Activated CD4-positive, alpha-beta T cell treated with anti-CD3 and anti-CD28 coated beads, Interleukin-2, amount 10 ng/mL, durations not matched to agents 24 days and 14 days (primary cell): ENCODE measurements at regions not wholly inside any gene's neighbourhood (a gene's known extent, or its start where the extent isn't known, plus 50 kb on each side); places are given as distances from the start of the nearest gene placed in this dataset.

ENCODE experiments used
- DNase-seq: peaks from one replicate; pipeline ENCODE4 v3.0.0; 2022
- H3K27ac Mint-ChIP-seq: one replicate; pipeline ENCODE4 v1.8.0; 2022; ENCODE audit warnings: mild to moderate bottlenecking, mixed read lengths
- H3K27me3 Mint-ChIP-seq: one replicate; pipeline ENCODE4 v1.8.0; 2022; ENCODE audit warnings: mixed read lengths
- H3K36me3 Mint-ChIP-seq: one replicate; pipeline ENCODE4 v1.8.0; 2022; ENCODE audit warnings: low read depth, mild to moderate bottlenecking, mixed read lengths
- H3K4me1 Mint-ChIP-seq: one replicate; pipeline ENCODE4 v1.8.0; 2021; ENCODE audit warnings: mixed read lengths
- H3K4me3 Mint-ChIP-seq: one replicate; pipeline ENCODE4 v1.8.0; 2022; ENCODE audit warnings: mild to moderate bottlenecking, moderate library complexity, mixed read lengths
- H3K9me3 Mint-ChIP-seq: one replicate; pipeline ENCODE4 v1.8.0; 2021; ENCODE audit warnings: mixed read lengths
- intact Hi-C: fragments of 100-400 bp; cut with micrococcal nuclease; formaldehyde crosslinking; loops from one replicate; pipeline ENCODE4 v1.15.1; 2023

GRCh38 chr5:173764332-173765028 is 123.7 kb upstream of the CPEB4 start:
- intact Hi-C loops = no loop called here
- H3K4me1 Mint-ChIP-seq = no peaks in the 10 kb centered on the region
- no peak for DNase-seq
- H3K27ac Mint-ChIP-seq = no peak overlapping the region
- no peak overlapping the region for H3K4me3 Mint-ChIP-seq
- H3K27me3 Mint-ChIP-seq = peaks cover 3% of the 10 kb centered on the region
- H3K9me3 Mint-ChIP-seq = no peaks in the 10 kb centered on the region
- H3K36me3 Mint-ChIP-seq = no peaks in the 10 kb centered on the region

DNA sequence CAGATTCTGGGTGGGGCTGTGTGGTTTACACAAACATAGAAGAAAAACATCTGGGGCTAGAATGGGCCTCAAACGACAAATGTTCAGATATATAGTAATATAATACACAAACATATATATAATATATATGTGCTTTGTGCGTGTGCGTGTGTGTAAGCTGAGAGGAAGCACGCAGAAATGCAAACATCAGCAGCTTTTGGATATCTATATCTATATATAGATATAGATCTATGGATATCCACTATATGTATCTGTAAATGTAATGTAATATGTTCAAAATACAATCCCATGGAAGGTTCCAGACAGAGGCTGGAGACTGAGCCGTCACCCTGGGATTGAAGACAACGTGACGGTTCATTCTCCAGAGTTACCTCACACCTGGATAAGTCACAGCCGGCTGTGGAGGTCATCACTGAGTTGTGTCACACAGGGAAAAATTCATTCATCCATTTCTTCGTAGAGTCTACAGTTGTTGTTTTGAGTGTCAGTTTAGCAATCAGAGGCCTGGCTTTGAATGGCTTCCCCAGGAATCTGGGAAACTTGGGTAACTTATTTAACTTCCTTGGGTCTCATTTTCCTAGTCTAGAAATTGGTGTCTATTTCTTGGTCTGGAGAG is 123.0 kb upstream of the CPEB4 start:
- no peaks in the 10 kb centered on the region for H3K9me3 Mint-ChIP-seq
- H3K4me3 Mint-ChIP-seq = no peak overlapping the region
- H3K36me3 Mint-ChIP-seq = no peaks in the 10 kb centered on the region
- no peak overlapping the region for H3K27ac Mint-ChIP-seq
- peaks cover 3% of the 10 kb centered on the region for H3K27me3 Mint-ChIP-seq
- intact Hi-C loops = no loop called here
- DNase-seq = no peak
- H3K4me1 Mint-ChIP-seq = no peaks in the 10 kb centered on the region

DNA sequence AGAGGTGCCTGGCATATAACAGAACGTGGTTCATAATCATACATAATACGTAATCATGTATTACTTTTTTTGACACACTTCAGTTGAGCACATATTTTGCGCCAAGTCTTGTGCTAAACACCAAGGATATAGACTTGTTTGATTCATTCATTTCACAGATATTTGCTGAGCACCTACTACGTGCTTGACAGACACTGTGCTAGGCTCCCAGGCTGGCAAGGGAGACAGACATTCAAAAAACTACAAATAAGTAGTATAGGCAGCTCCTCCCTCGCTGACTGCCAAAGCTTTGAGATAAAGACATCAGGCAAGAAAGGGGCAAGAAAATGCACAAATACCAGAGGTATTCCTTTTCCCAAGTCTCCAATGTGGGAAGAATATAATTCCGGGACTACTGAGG is 122.5 kb upstream of the CPEB4 start:
- Mint-ChIP-seq H3K4me1 (no peaks in the 10 kb centered on the region), H3K27ac (no peak overlapping the region), H3K4me3 (no peak overlapping the region), H3K36me3 (no peaks in the 10 kb centered on the region), H3K9me3 (no peaks in the 10 kb centered on the region), H3K27me3 (peaks cover 3% of the 10 kb centered on the region)
- intact Hi-C loops = no loop called here
- no peak for DNase-seq

- H3K36me3 Mint-ChIP-seq = no peaks in the 10 kb centered on the region
- no peaks in the 10 kb centered on the region for H3K9me3 Mint-ChIP-seq
- H3K27me3 Mint-ChIP-seq = no peaks in the 10 kb centered on the region
- H3K4me3 Mint-ChIP-seq = no peak overlapping the region
- no peak overlapping the region for H3K27ac Mint-ChIP-seq
- intact Hi-C loops = no loop called here
- no peaks in the 10 kb centered on the region for H3K4me1 Mint-ChIP-seq
- DNase-seq = no peak
Measured at GRCh38 chr5:173767574-173768266, 120.4 kb upstream of the CPEB4 start.

DNA sequence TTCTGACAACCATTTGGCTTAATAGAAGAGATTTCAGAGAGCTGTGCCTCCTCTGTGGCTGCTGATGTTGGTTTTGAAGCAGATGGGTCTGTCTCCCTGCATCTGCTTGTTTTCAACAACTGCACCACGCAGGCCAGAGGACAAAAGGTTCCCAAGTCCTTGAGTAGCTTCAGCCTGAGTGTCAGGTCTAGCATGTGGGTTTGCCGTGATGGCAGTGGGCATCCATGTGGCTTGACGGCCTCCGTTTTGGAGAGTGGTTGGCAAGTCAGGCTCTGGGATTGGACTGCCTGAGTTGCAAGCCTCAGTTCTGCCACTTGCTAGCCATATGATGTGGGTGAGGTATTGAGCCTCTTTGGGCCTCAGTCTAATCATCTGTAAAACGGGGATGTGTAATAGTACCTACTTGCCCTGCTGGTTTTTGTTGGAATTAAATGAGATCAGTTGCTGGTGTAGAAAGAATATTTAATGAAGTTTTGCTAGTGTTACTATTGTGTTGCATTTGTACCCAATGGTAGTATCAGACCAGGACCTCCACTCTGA is 119.8 kb upstream of the CPEB4 start:
- Mint-ChIP-seq H3K4me3 (no peak overlapping the region), H3K9me3 (no peaks in the 10 kb centered on the region), H3K27me3 (no peaks in the 10 kb centered on the region), H3K4me1 (no peaks in the 10 kb centered on the region), H3K27ac (no peak overlapping the region), H3K36me3 (no peaks in the 10 kb centered on the region)
- intact Hi-C loops = no loop called here
- no peak for DNase-seq

- Mint-ChIP-seq H3K27ac (no peak overlapping the region), H3K27me3 (no peaks in the 10 kb centered on the region), H3K9me3 (no peaks in the 10 kb centered on the region)
Measured at GRCh38 chr5:173768891-173769290, 119.3 kb upstream of the CPEB4 start.

DNA sequence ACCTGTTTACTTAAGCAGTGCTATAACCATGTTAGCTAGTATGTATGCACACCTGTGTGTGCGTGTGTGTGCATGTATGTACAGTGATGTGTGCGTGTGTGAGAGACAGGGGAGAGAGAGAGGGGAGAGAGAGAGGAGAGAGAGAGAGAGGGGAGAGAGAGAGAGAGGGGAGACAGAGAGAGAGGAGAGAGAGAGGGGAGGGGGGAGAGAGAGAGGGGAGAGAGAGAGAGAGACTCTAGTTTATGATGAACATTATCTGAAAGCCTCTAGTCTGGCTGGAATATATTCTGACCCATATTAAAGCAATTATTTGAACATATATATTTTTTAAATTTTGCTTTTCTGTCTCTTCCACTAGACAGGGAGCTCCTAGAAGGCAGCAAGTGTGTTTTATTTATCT is 117.5 kb upstream of the CPEB4 start:
- intact Hi-C loops = no loop called here
- DNase-seq = no peak
- Mint-ChIP-seq H3K27me3 (peaks cover 4% of the 10 kb centered on the region), H3K27ac (no peak overlapping the region), H3K4me1 (no peaks in the 10 kb centered on the region), H3K4me3 (no peak overlapping the region), H3K36me3 (no peaks in the 10 kb centered on the region), H3K9me3 (no peaks in the 10 kb centered on the region)

More at GRCh38 chr5:173768891-173769290, 119.3 kb upstream of the CPEB4 start:
- Mint-ChIP-seq H3K4me1 (no peaks in the 10 kb centered on the region), H3K4me3 (no peak overlapping the region), H3K36me3 (no peaks in the 10 kb centered on the region)
- intact Hi-C loops = no loop called here
- DNase-seq = no peak

GRCh38 chr5:173771121-173771724 is 116.9 kb upstream of the CPEB4 start:
- Mint-ChIP-seq H3K27ac (no peak overlapping the region), H3K9me3 (no peaks in the 10 kb centered on the region), H3K36me3 (no peaks in the 10 kb centered on the region), H3K4me3 (no peak overlapping the region), H3K27me3 (peaks cover 4% of the 10 kb centered on the region), H3K4me1 (no peaks in the 10 kb centered on the region)
- no peak for DNase-seq
- intact Hi-C loops = no loop called here

DNA sequence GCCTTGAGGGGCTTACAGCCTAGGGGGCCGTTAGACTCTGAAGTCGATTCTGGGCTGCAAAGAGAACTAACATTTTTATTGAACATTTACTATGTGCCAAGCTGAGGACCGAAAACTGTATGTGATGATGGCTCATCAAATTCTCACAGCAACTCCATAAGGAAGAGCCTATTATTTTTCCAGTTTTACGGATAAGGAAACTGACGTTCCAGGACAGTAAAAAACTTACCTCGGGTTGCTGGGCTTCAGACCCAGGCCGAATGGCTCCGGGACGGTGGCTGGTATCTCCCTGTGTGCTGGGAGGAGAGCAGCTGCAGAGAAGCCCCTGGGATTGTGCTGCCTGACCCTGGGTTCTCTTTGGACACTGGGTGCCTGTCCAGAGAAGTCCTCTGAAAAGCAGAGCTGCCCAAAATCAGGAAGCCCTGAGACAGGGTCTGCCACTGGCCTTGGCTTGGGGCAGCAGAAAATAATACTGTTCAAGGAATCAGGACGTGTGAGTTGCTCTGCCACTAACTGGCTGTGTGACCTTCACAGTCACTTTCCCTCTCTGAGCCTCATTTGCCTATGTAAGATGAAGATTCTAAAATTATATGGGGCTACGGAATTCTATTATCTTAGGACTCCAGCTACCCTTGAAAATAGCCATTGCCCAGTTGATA is 116.3 kb upstream of the CPEB4 start:
- no peaks in the 10 kb centered on the region for H3K36me3 Mint-ChIP-seq
- DNase-seq = no peak
- no peak overlapping the region for H3K27ac Mint-ChIP-seq
- no peak overlapping the region for H3K4me3 Mint-ChIP-seq
- H3K4me1 Mint-ChIP-seq = no peaks in the 10 kb centered on the region
- H3K27me3 Mint-ChIP-seq = peaks cover 4% of the 10 kb centered on the region
- no peaks in the 10 kb centered on the region for H3K9me3 Mint-ChIP-seq
- intact Hi-C loops = no loop called here

- no peaks in the 10 kb centered on the region for H3K9me3 Mint-ChIP-seq
- no peaks in the 10 kb centered on the region for H3K4me1 Mint-ChIP-seq
- no peaks in the 10 kb centered on the region for H3K36me3 Mint-ChIP-seq
Measured at GRCh38 chr5:173772384-173773059, 115.6 kb upstream of the CPEB4 start.

DNA sequence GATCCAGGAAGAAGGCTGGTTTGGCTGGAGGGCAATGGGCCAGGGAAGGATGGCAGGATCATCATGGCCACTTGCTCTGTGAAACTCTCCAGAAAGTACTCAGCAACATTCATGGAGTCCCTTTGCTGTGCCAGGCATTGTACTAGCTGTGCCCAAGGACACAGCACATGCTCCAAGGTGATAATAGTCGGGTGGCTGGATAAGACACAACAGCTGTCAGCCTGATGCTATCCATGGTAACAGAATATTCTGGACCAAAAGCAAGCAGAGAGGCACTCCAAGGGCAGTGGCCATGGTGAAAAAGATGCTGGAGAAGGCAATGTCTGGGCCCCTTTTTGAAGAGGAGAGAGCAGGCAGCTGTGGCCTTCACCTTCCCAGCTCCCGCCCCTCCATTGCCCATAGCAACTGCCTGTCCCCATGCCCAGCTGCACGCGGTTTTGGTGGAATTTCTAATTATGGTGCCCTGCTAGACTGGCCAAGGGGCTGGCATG is 113.8 kb upstream of the CPEB4 start:
- H3K4me3 Mint-ChIP-seq = no peak overlapping the region
- intact Hi-C loops = no loop called here
- H3K36me3 Mint-ChIP-seq = no peaks in the 10 kb centered on the region
- H3K9me3 Mint-ChIP-seq = no peaks in the 10 kb centered on the region
- DNase-seq = no peak
- H3K4me1 Mint-ChIP-seq = no peaks in the 10 kb centered on the region
- H3K27ac Mint-ChIP-seq = no peak overlapping the region
- H3K27me3 Mint-ChIP-seq = peaks cover 5% of the 10 kb centered on the region

More at GRCh38 chr5:173772384-173773059, 115.6 kb upstream of the CPEB4 start:
- H3K27me3 Mint-ChIP-seq = peaks cover 5% of the 10 kb centered on the region
- intact Hi-C loops = no loop called here
- no peak overlapping the region for H3K27ac Mint-ChIP-seq
- DNase-seq = no peak
- no peak overlapping the region for H3K4me3 Mint-ChIP-seq

GRCh38 chr5:173775261-173776197 is 112.6 kb upstream of the CPEB4 start:
- H3K4me3 Mint-ChIP-seq = no peak overlapping the region
- H3K4me1 Mint-ChIP-seq = peaks cover under 1% of the 10 kb centered on the region
- no peak overlapping the region for H3K27ac Mint-ChIP-seq
- H3K27me3 Mint-ChIP-seq = peaks cover 5% of the 10 kb centered on the region
- no peaks in the 10 kb centered on the region for H3K9me3 Mint-ChIP-seq
- DNase-seq = no peak
- no peaks in the 10 kb centered on the region for H3K36me3 Mint-ChIP-seq
- intact Hi-C loops = no loop called here
